GM18867 (cell line): ENCODE measurements at regions not wholly inside any gene's neighbourhood (a gene's known extent, or its start where the extent isn't known, plus 50 kb on each side); places are given as distances from the start of the nearest gene placed in this dataset.
"Not testable (repeated sequence)": the region's sequence is repeated elsewhere in the genome, so short reads cannot be mapped to it uniquely, and the experiment has no call there.

Experiments
- ATAC-seq: cut with Tn5 transposase; IDR thresholded peaks from one replicate; pipeline ENCODE4 v1.9.1; 2021; ENCODE audit warnings: mild to moderate bottlenecking, moderate library complexity; ENCODE audit not compliant: unreplicated experiment

- ATAC-seq, result no peak
These were observed 484.7 kb downstream of the DACH1 start for GRCh38 chr13:71382285-71382684.

- no peak for ATAC-seq
These were observed 486.8 kb downstream of the DACH1 start for GRCh38 chr13:71380191-71380590.

GRCh38 chr13:71378961-71379905, 487.8 kb downstream of the DACH1 start:
- ATAC-seq, result no peak

- ATAC-seq, result no peak
These were observed 492.4 kb downstream of the DACH1 start for GRCh38 chr13:71374471-71375049.

GRCh38 chr13:71368336-71368735, 498.7 kb downstream of the DACH1 start:
- ATAC-seq, result no peak

GRCh38 chr13:71360041-71360440, 507.0 kb downstream of the DACH1 start:
- no peak for ATAC-seq

- no peak for ATAC-seq
These were observed 507.4 kb downstream of the DACH1 start for GRCh38 chr13:71359641-71360040.

GRCh38 chr13:71358218-71358617, 508.8 kb downstream of the DACH1 start:
- ATAC-seq, result no peak

- ATAC-seq, result no peak
These were observed 512.0 kb downstream of the DACH1 start for GRCh38 chr13:71355010-71355409.

- ATAC-seq, result no peak
These were observed 516.1 kb downstream of the DACH1 start for GRCh38 chr13:71350886-71351285.

GRCh38 chr13:71345856-71346255, 521.1 kb downstream of the DACH1 start:
- ATAC-seq, result not testable (repeated sequence)

GRCh38 chr13:71339736-71340135, 527.3 kb downstream of the DACH1 start:
- ATAC-seq, result no peak

- no peak for ATAC-seq
These were observed 528.0 kb downstream of the DACH1 start for GRCh38 chr13:71339005-71339404.

- ATAC-seq, result no peak
These were observed 528.9 kb downstream of the DACH1 start for GRCh38 chr13:71338070-71338469.

- ATAC-seq, result no peak
These were observed 539.7 kb downstream of the DACH1 start for GRCh38 chr13:71327266-71327665.

GRCh38 chr13:71325556-71325955, 541.4 kb downstream of the DACH1 start:
- ATAC-seq, result no peak

GRCh38 chr13:71323266-71323665, 543.7 kb downstream of the DACH1 start:
- ATAC-seq, result no peak

- ATAC-seq, result peak; percentile 57
These were observed 546.6 kb downstream of the DACH1 start for GRCh38 chr13:71320452-71320851.

GRCh38 chr13:71316792-71317363, 550.1 kb downstream of the DACH1 start:
- no peak for ATAC-seq

- peak; percentile 67 for ATAC-seq
These were observed 554.1 kb downstream of the DACH1 start for GRCh38 chr13:71312923-71313322.

- ATAC-seq, result peak; percentile 51
These were observed 557.1 kb downstream of the DACH1 start for GRCh38 chr13:71309905-71310304.

GRCh38 chr13:71306821-71307220, 560.2 kb downstream of the DACH1 start:
- no peak for ATAC-seq
